Hepatocyte (in vitro differentiated cells): ENCODE measurements at regions not wholly inside any gene's neighbourhood (a gene's known extent, or its start where the extent isn't known, plus 50 kb on each side); places are given as distances from the start of the nearest gene placed in this dataset.

Experiments used
- DNase-seq: peaks from one replicate; pipeline ENCODE4 v3.0.0-alpha.2; 2016; ENCODE audit warnings: low spot score
- H2AFZ ChIP-seq: fragments of 200-600 bp; sonication (generic); 2 replicates; pipeline ENCODE4 v1.6.0; 2016; ENCODE audit warnings: antibody characterized with exemption, mild to moderate bottlenecking
- H3K27ac ChIP-seq: fragments of 200-600 bp; sonication (generic); 2 replicates; pipeline ENCODE4 v1.5.1; 2016; ENCODE audit warnings: mild to moderate bottlenecking
- H3K27me3 ChIP-seq: fragments of 200-600 bp; sonication (generic); 2 replicates; pipeline ENCODE4 v1.6.1; 2016
- H3K36me3 ChIP-seq: fragments of 200-600 bp; sonication (generic); replicated peaks from 2 replicates; pipeline ENCODE4 v1.5.1; 2016; ENCODE audit warnings: low read depth; ENCODE audit not compliant: insufficient read depth
- H3K4me1 ChIP-seq: fragments of 200-600 bp; sonication (generic); 2 replicates; pipeline ENCODE4 v1.5.1; 2016; ENCODE audit warnings: mild to moderate bottlenecking, moderate library complexity; ENCODE audit not compliant: insufficient read depth
- H3K4me2 ChIP-seq: fragments of 200-600 bp; sonication (generic); 2 replicates; pipeline ENCODE4 v1.6.0; 2016
- H3K4me3 ChIP-seq: fragments of 200-600 bp; sonication (generic); 2 replicates; pipeline ENCODE4 v1.5.1; 2016; ENCODE audit warnings: mild to moderate bottlenecking
- H3K79me2 ChIP-seq: fragments of 200-600 bp; sonication (generic); 2 replicates; pipeline ENCODE4 v1.6.0; 2017; ENCODE audit warnings: mild to moderate bottlenecking
- H3K9me2 ChIP-seq: fragments of 200-600 bp; sonication (generic); replicated peaks from 2 replicates; pipeline ENCODE4 v1.6.0; 2017; ENCODE audit warnings: mild to moderate bottlenecking; ENCODE audit not compliant: insufficient read depth
- H3K9me3 ChIP-seq: fragments of 200-600 bp; sonication (generic); 2 replicates; pipeline ENCODE4 v1.5.1; 2016; ENCODE audit warnings: low read depth, mild to moderate bottlenecking
- H4K20me1 ChIP-seq: fragments of 200-600 bp; sonication (generic); 2 replicates; pipeline ENCODE4 v1.6.0; 2016; ENCODE audit warnings: mild to moderate bottlenecking; ENCODE audit not compliant: insufficient read depth, poor library complexity, severe bottlenecking
- EZH2 ChIP-seq: fragments of 200-600 bp; sonication (generic); IDR thresholded peaks from 2 replicates; pipeline ENCODE4 v1.6.1; 2016; ENCODE audit warnings: antibody characterized with exemption, mild to moderate bottlenecking, borderline replicate concordance
- EZH2phosphoT487 ChIP-seq: fragments of 200-600 bp; sonication (generic); IDR thresholded peaks from one replicate; pipeline ENCODE4 v1.6.1; 2018; ENCODE audit warnings: antibody characterized with exemption, mild to moderate bottlenecking, low read depth, moderate library complexity; ENCODE audit not compliant: unreplicated experiment, severe bottlenecking
- WGBS: methylation state at CpG from one replicate; pipeline ENCODE4 v1.1.6; 2016; ENCODE audit warnings: low lambda C conversion rate; ENCODE audit errors: missing lambda C conversion rate; 5-methylcytosine and 5-hydroxymethylcytosine counted together
- TF ChIP-seq, protein P1 (sequence below): fragments of 200-600 bp; sonication (generic); IDR thresholded peaks from 2 replicates; pipeline ENCODE4 v1.5.1; 2016; ENCODE audit warnings: antibody characterized with exemption, mild to moderate bottlenecking; ENCODE audit not compliant: poor library complexity

DNA sequence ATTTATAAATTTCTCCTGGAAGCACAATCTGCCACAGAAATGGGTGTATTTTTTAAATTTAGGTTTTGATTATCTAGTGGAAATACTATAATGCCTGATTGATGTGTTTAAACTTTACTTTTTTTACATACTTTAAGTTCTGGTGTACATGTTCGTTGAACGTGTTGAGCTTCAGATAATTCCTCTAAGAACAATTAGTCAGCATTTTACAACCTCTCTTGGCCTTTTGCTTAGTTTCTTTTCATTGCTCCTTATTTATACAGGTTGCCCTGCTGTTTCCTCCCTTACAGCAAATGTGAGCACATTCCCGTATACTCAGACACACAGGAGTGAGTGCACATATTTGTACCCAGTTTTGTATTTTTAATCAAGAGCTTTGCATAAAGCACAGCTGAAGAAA lies 1038.9 kb downstream of the BRINP3 start:
- WGBS: 64% methylated on average over 3 of the region's 3 CpGs
- Histone ChIP-seq H3K9me2 (no peaks in the 10 kb centered on the region), H3K27ac (no peak overlapping the region), H3K27me3 (no peaks in the 10 kb centered on the region), H3K79me2 (no peaks in the 10 kb centered on the region), H3K4me1 (peaks cover 4% of the 10 kb centered on the region), H2AFZ (no peak overlapping the region), H3K9me3 (no peaks in the 10 kb centered on the region), H4K20me1 (no peaks in the 10 kb centered on the region), H3K4me3 (no peak overlapping the region), H3K36me3 (no peaks in the 10 kb centered on the region), H3K4me2 (no peak overlapping the region)
- peak; percentile 3 for DNase-seq
- no peak for TF ChIP-seq EZH2
- no peak for TF ChIP-seq EZH2phosphoT487
- TF ChIP-seq, protein P1, sequence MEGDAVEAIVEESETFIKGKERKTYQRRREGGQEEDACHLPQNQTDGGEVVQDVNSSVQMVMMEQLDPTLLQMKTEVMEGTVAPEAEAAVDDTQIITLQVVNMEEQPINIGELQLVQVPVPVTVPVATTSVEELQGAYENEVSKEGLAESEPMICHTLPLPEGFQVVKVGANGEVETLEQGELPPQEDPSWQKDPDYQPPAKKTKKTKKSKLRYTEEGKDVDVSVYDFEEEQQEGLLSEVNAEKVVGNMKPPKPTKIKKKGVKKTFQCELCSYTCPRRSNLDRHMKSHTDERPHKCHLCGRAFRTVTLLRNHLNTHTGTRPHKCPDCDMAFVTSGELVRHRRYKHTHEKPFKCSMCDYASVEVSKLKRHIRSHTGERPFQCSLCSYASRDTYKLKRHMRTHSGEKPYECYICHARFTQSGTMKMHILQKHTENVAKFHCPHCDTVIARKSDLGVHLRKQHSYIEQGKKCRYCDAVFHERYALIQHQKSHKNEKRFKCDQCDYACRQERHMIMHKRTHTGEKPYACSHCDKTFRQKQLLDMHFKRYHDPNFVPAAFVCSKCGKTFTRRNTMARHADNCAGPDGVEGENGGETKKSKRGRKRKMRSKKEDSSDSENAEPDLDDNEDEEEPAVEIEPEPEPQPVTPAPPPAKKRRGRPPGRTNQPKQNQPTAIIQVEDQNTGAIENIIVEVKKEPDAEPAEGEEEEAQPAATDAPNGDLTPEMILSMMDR: no peak

DNA sequence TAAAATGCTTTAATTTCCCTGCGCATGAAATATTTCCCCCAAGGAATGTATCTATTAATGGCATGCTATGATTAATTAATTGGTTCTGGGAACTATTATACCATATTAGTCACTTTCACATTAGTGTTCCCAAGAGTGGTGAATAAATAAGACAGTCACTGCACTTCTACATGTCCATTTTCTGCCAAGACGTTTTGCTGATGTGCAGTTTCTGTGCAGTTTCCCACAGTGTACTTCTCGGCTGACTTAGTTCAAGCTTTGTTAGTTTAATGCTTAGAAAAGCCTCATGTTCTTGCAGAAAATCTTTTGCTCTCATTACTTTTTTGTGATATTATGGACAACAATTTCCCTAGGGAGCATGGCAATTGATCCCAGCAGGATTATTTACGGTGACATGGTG lies 1014.5 kb downstream of the BRINP3 start:
- TF ChIP-seq EZH2 (no peak), EZH2phosphoT487 (no peak)
- TF ChIP-seq, protein P1: no peak
- no peaks in the 10 kb centered on the region for H3K9me2 ChIP-seq
- H3K4me1 ChIP-seq: no peaks in the 10 kb centered on the region
- H4K20me1 ChIP-seq: no peaks in the 10 kb centered on the region
- no peak overlapping the region for H3K4me2 ChIP-seq
- H3K4me3 ChIP-seq: no peak overlapping the region
- no peak overlapping the region for H3K27ac ChIP-seq
- H3K9me3 ChIP-seq: no peaks in the 10 kb centered on the region
- WGBS: 74% methylated on average over 4 of the region's 4 CpGs
- H3K27me3 ChIP-seq: no peaks in the 10 kb centered on the region
- no peak for DNase-seq
- no peaks in the 10 kb centered on the region for H3K79me2 ChIP-seq
- no peaks in the 10 kb centered on the region for H3K36me3 ChIP-seq
- H2AFZ ChIP-seq: no peak overlapping the region

DNA sequence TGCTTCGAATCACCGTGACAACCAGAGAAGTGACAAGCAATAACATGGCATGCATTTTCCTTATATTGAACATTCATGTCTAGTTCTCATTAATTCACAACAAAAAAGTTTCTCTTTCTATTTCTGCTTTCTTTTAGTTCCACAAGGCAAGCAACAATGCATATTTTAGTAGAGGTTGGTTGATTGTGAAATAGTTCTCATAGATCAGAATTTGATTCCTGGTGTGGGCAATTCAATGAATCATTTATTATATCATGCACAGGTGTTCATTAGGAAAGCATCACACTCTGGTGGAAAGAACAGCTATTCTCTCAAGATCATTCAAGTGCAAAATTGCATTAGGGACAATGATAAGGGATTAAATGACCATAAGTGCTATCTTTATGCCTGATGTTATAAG lies 980.9 kb downstream of the BRINP3 start:
- Histone ChIP-seq H3K4me3 (no peak overlapping the region), H3K27me3 (no peaks in the 10 kb centered on the region), H3K36me3 (no peaks in the 10 kb centered on the region), H3K9me2 (no peaks in the 10 kb centered on the region), H3K9me3 (no peaks in the 10 kb centered on the region), H2AFZ (no peak overlapping the region), H3K79me2 (no peaks in the 10 kb centered on the region), H3K27ac (no peak overlapping the region), H3K4me1 (no peaks in the 10 kb centered on the region), H3K4me2 (no peak overlapping the region), H4K20me1 (no peaks in the 10 kb centered on the region)
- WGBS: 86% methylated on average over 2 of the region's 2 CpGs
- TF ChIP-seq EZH2phosphoT487 (no peak), EZH2 (no peak)
- TF ChIP-seq, protein P1: no peak
- no peak for DNase-seq

DNA sequence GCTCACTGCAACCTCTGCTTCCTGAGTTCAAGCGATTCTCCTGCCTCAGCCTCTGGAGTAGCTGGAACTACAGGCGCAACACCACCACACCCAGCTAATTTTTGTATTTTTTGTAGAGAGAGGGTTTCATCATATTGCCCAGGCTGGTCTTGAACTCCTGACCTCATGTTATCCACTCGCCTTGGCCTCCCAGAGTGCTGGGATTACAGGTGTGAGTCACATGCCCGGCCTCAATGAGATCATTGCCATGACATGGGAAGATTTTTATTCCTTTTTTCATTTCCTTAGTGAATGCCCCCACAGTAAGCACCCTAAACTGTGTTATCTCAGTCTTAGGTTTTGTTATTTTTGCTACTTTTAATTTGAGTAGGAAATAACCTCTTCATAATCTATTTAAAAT lies 977.9 kb downstream of the BRINP3 start:
- Histone ChIP-seq H3K27ac (no peak overlapping the region), H3K79me2 (no peaks in the 10 kb centered on the region), H2AFZ (no peak overlapping the region), H3K4me3 (no peak overlapping the region), H3K27me3 (no peaks in the 10 kb centered on the region), H3K9me2 (no peaks in the 10 kb centered on the region), H3K36me3 (no peaks in the 10 kb centered on the region), H3K4me2 (no peak overlapping the region), H3K9me3 (no peaks in the 10 kb centered on the region), H4K20me1 (no peaks in the 10 kb centered on the region), H3K4me1 (no peaks in the 10 kb centered on the region)
- TF ChIP-seq, protein P1: no peak
- TF ChIP-seq EZH2: no peak
- no peak for TF ChIP-seq EZH2phosphoT487
- no peak for DNase-seq
- WGBS: 81% methylated on average over 4 of the region's 4 CpGs
